ENCODE measurements at regions not wholly inside any gene's neighbourhood (a gene's known extent, or its start where the extent isn't known, plus 50 kb on each side); places are given as distances from the start of the nearest gene placed in this dataset.
"Not testable (repeated sequence)": the region's sequence is repeated elsewhere in the genome, so short reads cannot be mapped to it uniquely, and the experiment has no call there.

DNA sequence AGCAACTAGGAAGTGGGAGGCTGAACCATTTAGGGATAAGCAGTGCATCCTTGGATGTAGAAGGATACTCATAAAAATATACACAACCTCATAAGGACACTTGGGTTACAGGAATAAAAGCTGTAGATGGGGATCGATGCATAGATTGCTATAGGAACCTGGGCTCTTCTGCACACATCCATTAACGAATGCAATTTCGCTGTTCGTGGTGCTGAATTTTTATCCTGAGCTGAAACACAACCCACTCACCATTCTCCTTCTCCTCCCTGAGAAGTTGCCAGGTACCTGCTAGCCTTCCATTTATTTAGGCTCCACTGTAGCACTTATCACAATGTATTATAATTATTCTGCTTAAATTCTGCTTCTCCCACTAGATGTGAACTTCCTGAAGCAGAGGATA is 320.6 kb upstream of the BRINP1 start:
- in situ Hi-C loops (cut with HindIII; ENCODE audit: low sequenced_read_pairs): no loop called here

DNA sequence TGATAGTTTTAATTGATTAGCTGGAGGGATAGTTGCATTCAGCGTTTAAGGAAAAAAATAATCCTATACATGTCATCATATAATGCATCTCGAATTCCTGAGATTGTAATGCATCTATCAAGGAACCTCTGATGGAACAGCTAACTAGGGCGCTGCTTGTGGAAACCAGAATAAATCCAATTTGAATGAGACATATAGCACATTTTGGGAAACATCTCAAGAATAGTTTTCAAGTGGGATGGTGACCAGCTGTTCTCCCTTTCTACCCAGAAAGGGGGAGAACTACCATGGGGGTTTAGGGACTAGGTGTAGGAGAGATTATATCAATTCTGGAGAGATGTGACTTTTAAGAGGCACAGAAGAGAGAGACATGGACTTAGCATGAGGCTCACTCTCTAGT is 319.3 kb upstream of the BRINP1 start:
- in situ Hi-C loops (cut with HindIII; ENCODE audit: low sequenced_read_pairs): no loop called here

GRCh38 chr9:119677811-119678505 is 308.7 kb upstream of the BRINP1 start:
- in situ Hi-C loops (cut with HindIII; ENCODE audit: low sequenced_read_pairs): no loop called here

DNA sequence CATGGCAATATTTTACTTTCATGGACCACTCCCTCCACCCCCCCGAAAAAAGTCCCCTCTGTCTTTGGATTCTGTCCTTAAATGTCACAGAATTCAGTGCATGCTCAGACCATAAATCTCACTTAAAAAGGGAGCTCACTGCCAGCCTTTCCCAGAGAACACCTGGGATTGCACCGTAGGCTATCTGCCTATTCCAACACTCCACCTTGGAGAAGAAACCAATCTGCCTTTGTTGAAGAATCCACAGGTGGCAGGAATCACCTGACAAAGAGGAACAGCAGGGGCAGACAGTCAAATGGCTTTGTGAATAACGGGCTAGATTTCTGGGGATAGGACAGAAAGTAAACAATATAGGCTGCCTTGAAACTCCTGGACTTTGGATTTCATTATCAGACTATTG is 306.7 kb upstream of the BRINP1 start:
- in situ Hi-C loops (cut with HindIII; ENCODE audit: low sequenced_read_pairs): no loop called here

DNA sequence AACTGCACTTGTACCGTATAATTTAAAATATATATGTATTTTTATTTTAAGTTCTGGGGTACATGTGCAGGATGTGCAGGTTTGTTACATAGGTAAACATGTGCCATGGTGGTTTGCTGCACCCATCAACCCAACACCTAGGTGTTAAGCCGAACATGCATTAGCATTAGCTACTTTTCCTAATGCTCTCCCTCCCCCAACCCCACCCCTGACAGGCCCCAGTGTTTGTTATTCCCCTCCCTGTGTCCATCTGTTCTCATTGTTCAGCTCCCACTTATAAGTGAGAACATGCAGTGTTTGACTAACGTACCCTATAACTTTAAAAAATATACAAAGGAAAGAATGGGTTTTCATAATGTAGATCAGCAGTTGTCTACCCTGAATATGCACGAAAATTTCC is 303.5 kb upstream of the BRINP1 start:
- in situ Hi-C loops (cut with HindIII; ENCODE audit: low sequenced_read_pairs): not testable (repeated sequence)

DNA sequence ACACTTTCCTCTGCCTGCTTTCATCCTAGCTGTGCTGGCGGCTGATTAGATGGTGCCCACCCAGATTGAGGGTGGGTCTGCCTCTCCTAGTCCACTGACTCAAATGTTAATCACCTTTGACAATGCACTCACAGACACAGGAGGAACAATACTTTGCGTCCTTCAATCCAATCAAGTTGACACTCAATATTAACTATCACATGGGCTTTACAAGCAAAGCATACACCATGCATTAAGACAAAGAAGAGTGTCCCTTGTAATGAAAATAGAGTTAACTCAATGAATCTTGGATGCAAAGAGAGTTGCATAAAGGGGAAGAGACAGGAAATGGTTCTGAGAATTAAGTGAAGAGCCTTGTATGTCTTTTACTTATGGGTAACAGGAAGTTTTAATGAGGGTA is 298.7 kb upstream of the BRINP1 start:
- in situ Hi-C loops (cut with HindIII; ENCODE audit: low sequenced_read_pairs): no loop called here

GRCh38 chr9:119667163-119667562 is 297.9 kb upstream of the BRINP1 start:
- in situ Hi-C loops (cut with HindIII; ENCODE audit: low sequenced_read_pairs): no loop called here

- in situ Hi-C loops (cut with HindIII; ENCODE audit: low sequenced_read_pairs): no loop called here
Measured at GRCh38 chr9:119662329-119662728, 293.1 kb upstream of the BRINP1 start.

- in situ Hi-C loops (cut with HindIII; ENCODE audit: low sequenced_read_pairs): no loop called here
Measured at GRCh38 chr9:119652931-119653330, 283.7 kb upstream of the BRINP1 start.

GRCh38 chr9:119649205-119649604 is 280.0 kb upstream of the BRINP1 start:
- in situ Hi-C loops (cut with HindIII; ENCODE audit: low sequenced_read_pairs): no loop called here

DNA sequence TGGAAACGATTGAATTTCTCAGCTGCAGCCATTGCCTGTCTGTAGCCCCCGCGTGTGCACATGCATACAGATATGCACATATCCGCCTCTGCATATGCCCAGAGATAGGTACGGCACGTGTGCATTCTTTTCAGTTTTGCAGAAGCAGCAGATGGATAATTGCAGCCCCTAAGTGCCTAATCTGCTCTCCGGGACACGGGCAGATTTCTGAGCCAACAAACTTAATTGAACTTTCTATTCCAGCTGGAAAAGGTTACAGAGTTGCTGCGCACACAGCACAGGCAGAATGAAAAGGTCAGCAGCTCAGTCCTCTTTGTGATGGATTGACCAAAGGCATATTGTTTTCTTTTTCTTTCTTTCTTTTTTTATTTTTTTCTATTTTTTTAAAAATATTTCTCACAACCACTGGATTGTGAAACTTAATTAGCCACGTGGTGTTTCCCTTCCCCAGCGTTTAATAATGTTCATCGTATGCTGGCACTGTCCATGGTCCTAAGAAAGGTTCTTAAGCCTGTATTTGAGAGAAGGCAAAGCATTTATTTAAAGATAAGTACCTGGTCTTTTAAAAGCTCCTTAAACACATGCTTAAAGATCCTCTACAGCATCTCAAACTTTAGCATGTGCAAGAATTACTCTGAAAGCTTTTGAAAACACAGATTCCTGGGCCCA is 270.2 kb upstream of the BRINP1 start:
- in situ Hi-C loops (cut with HindIII; ENCODE audit: low sequenced_read_pairs): no loop called here

DNA sequence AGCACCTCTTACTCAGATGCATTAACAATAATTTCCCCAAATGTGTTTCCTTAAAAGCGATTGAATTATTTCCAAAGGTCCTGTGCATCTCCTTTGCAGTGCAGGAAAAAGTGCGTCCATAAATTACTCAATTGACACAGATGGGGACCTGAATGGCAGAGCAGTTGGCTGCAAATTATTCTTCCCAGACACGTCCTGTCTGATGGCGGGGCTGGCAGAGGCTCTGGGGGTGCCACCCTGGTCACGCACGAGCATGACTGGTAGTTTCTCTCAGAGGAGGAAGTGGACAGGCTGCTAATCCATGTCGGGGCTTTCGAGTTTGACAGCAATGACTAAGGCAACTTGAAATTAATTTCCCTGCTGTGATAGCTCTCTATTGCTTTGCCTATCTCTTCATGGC is 264.8 kb upstream of the BRINP1 start:
- in situ Hi-C loops (cut with HindIII; ENCODE audit: low sequenced_read_pairs): no loop called here

DNA sequence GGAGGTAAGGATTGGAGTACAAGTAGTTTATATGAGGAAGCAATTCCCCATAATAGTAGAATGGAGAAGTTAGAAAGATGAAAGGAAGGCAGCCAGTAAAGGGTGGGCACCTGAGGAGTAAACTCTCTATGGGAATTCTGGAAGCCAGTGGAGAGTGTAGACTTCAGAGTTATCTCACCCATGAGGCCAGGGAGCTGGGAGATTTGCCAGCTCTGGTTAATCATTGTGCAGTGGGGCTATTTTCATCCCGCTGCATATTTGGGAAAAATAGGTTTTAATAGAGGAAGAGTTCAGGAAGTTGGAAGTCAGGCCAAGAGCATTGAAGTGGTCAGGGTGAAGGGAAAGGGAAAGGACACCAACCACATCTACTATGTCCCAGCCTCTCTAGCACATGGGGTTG is 242.3 kb upstream of the BRINP1 start:
- in situ Hi-C loops (cut with HindIII; ENCODE audit: low sequenced_read_pairs): no loop called here

DNA sequence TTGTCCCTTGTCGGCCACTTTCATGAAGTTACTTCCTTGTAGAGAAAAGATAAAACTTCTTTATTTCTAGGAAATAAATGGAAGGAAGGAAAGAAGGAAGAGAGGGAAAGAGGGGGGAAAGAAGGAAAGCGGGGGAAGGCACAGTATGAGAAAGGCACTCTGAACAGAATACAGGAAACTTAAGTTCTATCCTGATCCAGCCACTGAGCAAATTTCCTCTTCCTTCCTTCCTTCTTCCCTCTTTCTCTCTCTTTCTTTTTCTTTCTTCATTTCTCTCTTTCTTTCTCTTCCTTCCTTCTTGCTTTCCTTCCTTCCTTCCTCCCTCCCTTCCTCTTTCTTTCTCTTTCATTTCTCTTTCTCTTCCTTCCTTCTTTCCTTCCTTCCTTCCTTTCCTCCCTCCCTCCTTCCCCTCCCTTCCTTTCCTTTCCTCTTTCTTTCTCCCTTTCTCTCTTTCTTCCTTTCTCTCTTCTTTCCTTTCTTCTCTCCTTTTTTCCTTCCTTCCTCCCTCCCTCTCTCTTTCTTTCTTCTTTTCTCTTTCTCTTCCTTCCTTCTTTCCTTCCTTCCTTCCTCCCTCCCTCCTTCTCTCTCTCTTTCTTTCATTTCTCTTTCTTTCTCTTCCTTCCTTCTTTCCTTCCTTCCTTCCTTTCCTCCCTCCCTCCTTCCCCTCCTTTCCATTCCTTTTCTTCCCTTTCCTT is 240.2 kb upstream of the BRINP1 start:
- in situ Hi-C loops (cut with HindIII; ENCODE audit: low sequenced_read_pairs): no loop called here

GRCh38 chr9:119601632-119602031 is 232.4 kb upstream of the BRINP1 start:
- in situ Hi-C loops (cut with HindIII; ENCODE audit: low sequenced_read_pairs): no loop called here

DNA sequence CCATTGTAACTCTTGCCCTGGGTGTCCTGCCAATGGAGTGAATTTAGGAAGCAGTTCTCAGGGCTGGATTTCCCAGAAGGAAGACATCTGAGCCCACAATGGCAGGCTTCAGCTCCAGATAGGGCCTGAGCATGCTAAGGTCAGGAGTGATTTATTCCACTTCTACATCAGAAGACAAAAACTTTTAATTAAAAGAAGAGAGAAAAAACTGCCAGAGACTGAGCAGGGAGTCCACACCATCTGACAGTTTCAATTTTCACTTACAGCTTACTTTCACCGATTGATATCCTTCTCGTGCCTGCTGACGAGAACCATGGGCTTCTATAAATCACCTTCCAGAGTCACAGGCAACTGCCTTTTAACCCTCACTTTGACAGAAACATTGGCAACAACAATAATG is 228.3 kb upstream of the BRINP1 start:
- in situ Hi-C loops (cut with HindIII; ENCODE audit: low sequenced_read_pairs): no loop called here

- in situ Hi-C loops (cut with HindIII; ENCODE audit: low sequenced_read_pairs): no loop called here
Measured at GRCh38 chr9:119596703-119597102, 227.5 kb upstream of the BRINP1 start.

GRCh38 chr9:119588874-119589744 is 219.9 kb upstream of the BRINP1 start:
- in situ Hi-C loops (cut with HindIII; ENCODE audit: low sequenced_read_pairs): no loop called here

- in situ Hi-C loops (cut with HindIII; ENCODE audit: low sequenced_read_pairs): no loop called here
Measured at GRCh38 chr9:119577881-119578280, 208.6 kb upstream of the BRINP1 start.

DNA sequence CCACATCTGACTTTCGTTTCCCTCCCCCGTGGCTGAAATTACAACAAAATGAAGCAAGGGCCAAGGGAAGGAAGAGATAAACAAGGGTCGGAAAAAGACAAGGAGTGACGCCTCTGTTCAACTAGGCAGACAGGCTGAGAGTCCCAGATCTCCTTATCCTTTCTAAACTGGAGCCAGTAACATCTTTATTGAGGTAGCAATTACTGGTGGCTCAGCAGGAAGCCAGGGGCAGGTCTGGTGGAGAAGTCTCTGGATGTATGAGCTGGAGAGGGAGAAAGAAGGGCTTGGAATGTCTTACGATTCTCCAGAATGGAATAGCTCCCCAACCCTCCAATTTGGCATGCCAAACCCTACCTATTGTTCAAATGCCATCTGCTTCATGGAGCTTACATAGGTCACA is 190.8 kb upstream of the BRINP1 start:
- in situ Hi-C loops (cut with HindIII; ENCODE audit: low sequenced_read_pairs): no loop called here

DNA sequence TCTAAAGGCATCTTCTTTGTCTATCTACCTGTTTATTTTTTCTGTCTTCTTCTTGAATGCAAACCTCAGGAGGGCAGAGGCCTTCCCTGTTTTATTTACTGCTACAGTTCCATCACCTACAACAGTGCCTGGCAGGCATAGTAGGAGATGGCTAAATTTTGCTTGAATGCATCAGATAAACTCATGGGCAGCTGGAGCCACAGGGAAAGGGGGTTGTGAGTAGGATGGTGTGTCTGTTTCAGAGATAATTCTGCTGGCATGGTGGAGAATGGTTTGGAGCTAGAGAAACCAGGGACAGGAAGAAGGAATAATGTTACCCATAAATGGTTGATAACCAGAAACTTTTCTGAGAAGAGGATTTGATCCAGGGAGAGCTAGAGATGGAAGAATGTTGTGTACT is 189.8 kb upstream of the BRINP1 start:
- in situ Hi-C loops (cut with HindIII; ENCODE audit: low sequenced_read_pairs): no loop called here

Measured in DLD1 (cell line).